Loucy (cell line): ENCODE measurements at regions not wholly inside any gene's neighbourhood (a gene's known extent, or its start where the extent isn't known, plus 50 kb on each side); places are given as distances from the start of the nearest gene placed in this dataset.

Experiments
- H2AFZ ChIP-seq: fragments of 200-600 bp; sonication (generic); 2 replicates; pipeline ENCODE4 v1.6.0; 2016; ENCODE audit warnings: antibody characterized with exemption, mild to moderate bottlenecking, low read length, moderate library complexity
- H3F3A ChIP-seq: fragments of 200-600 bp; 2 replicates; pipeline ENCODE4 v1.6.0; 2016; ENCODE audit warnings: antibody characterized with exemption, low read depth, mild to moderate bottlenecking
- H3K27me3 ChIP-seq: fragments of 200-600 bp; sonication (generic); 2 replicates; pipeline ENCODE4 v1.6.1; 2014; ENCODE audit warnings: low read length, mild to moderate bottlenecking; ENCODE audit not compliant: insufficient read depth, poor library complexity, severe bottlenecking
- H3K36me3 ChIP-seq: fragments of 200-600 bp; sonication (generic); 2 replicates; pipeline ENCODE4 v1.6.1; 2016; ENCODE audit warnings: low read length; ENCODE audit not compliant: insufficient read depth
- H3K4me1 ChIP-seq: fragments of 200-600 bp; sonication (generic); 2 replicates; pipeline ENCODE4 v1.5.1; 2014; ENCODE audit warnings: low read length, mild to moderate bottlenecking; ENCODE audit not compliant: insufficient read depth, poor library complexity, severe bottlenecking
- H3K4me2 ChIP-seq: fragments of 200-600 bp; sonication (generic); 2 replicates; pipeline ENCODE4 v1.6.0; 2014; ENCODE audit warnings: antibody characterized with exemption, low read length, low read depth, mild to moderate bottlenecking; ENCODE audit not compliant: poor library complexity, severe bottlenecking
- H3K4me3 ChIP-seq: fragments of 200-600 bp; sonication (generic); 2 replicates; pipeline ENCODE4 v1.5.1; 2014; ENCODE audit warnings: low read length, mild to moderate bottlenecking, mixed read lengths; ENCODE audit not compliant: poor library complexity, severe bottlenecking
- H3K79me2 ChIP-seq: fragments of 200-600 bp; sonication (generic); 2 replicates; pipeline ENCODE4 v1.6.1; 2014; ENCODE audit warnings: low read length; ENCODE audit not compliant: insufficient read depth
- H3K9ac ChIP-seq: fragments of 200-600 bp; sonication (generic); 2 replicates; pipeline ENCODE4 v1.6.0; 2014; ENCODE audit warnings: mild to moderate bottlenecking, low read depth, low read length, moderate library complexity; ENCODE audit not compliant: poor library complexity, severe bottlenecking
- H3K9me2 ChIP-seq: fragments of 200-600 bp; sonication (generic); replicated peaks from 2 replicates; pipeline ENCODE4 v1.6.1; 2016; ENCODE audit warnings: low read depth, low read length, mixed read lengths
- H3K9me3 ChIP-seq: fragments of 200-600 bp; sonication (generic); 2 replicates; pipeline ENCODE4 v1.6.1; 2014; ENCODE audit warnings: mild to moderate bottlenecking, antibody characterized with exemption, low read length, low read depth; ENCODE audit not compliant: insufficient read depth
- H4K20me1 ChIP-seq: fragments of 200-600 bp; sonication (generic); 2 replicates; pipeline ENCODE4 v1.6.0; 2014; ENCODE audit warnings: antibody characterized with exemption, low read length, mild to moderate bottlenecking; ENCODE audit not compliant: insufficient read depth, poor library complexity, severe bottlenecking
- EZH2phosphoT487 ChIP-seq: fragments of 200-600 bp; IDR thresholded peaks from 2 replicates; pipeline ENCODE4 v1.6.1; 2018; ENCODE audit warnings: antibody characterized with exemption, mild to moderate bottlenecking, moderate library complexity, borderline replicate concordance
- TF ChIP-seq, protein P1 (sequence below): fragments of 200-600 bp; sonication (generic); conservative IDR thresholded peaks from 2 replicates; pipeline ENCODE4 v1.5.1; 2014; ENCODE audit warnings: mild to moderate bottlenecking, antibody characterized with exemption, low read length

DNA sequence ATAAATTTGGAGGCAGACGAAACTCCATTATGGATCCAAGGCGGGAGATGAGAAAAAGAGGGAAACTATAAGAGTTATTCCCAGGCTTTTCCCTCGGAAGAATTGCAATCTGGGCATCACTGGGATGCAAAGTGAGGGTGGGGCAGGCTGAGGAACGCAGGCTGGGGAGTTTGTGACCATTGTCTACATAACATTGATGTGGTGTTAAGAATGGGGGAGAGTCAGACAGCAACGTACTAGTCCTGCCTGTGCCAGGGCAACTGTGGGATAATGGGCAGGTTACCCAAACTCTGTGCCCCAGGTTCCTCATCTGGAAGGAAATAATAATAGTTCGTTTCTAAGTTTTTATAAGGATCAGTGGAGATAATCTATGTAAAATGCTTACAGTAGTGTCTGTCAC, 84.4 kb upstream of the SIX2 start:
- H4K20me1 ChIP-seq, result no peaks in the 10 kb centered on the region
- H3F3A ChIP-seq, result no peaks in the 10 kb centered on the region
- no peaks in the 10 kb centered on the region for H3K36me3 ChIP-seq
- TF ChIP-seq, protein P1, sequence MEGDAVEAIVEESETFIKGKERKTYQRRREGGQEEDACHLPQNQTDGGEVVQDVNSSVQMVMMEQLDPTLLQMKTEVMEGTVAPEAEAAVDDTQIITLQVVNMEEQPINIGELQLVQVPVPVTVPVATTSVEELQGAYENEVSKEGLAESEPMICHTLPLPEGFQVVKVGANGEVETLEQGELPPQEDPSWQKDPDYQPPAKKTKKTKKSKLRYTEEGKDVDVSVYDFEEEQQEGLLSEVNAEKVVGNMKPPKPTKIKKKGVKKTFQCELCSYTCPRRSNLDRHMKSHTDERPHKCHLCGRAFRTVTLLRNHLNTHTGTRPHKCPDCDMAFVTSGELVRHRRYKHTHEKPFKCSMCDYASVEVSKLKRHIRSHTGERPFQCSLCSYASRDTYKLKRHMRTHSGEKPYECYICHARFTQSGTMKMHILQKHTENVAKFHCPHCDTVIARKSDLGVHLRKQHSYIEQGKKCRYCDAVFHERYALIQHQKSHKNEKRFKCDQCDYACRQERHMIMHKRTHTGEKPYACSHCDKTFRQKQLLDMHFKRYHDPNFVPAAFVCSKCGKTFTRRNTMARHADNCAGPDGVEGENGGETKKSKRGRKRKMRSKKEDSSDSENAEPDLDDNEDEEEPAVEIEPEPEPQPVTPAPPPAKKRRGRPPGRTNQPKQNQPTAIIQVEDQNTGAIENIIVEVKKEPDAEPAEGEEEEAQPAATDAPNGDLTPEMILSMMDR, result no peak
- H3K79me2 ChIP-seq, result no peaks in the 10 kb centered on the region
- H2AFZ ChIP-seq, result no peak overlapping the region
- no peaks in the 10 kb centered on the region for H3K27me3 ChIP-seq
- H3K9me3 ChIP-seq, result no peaks in the 10 kb centered on the region
- H3K4me1 ChIP-seq, result no peaks in the 10 kb centered on the region
- H3K9me2 ChIP-seq, result no peaks in the 10 kb centered on the region
- H3K4me3 ChIP-seq, result no peak overlapping the region
- no peak overlapping the region for H3K4me2 ChIP-seq
- H3K9ac ChIP-seq, result no peak overlapping the region

DNA sequence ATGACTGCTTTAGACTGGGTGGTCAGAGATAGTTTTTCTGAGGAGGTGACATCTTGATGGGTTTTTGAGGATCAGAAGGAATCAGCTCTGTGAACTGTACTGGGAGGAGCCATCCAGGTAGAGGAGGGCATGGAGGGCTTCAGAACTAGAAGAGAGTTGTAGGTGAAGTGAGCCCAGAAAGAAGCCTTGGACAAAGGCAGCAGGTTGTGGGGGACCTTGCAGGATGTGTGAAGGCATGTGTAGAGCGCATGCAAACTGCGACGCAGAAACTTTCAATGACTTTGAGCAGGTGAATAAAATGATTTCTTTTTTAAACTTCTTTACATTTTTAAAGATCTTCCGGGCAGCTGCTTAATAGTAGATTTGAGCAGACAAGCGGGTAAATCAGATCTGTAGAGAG, 83.9 kb upstream of the SIX2 start:
- Histone ChIP-seq H3K9ac (no peak overlapping the region), H4K20me1 (no peaks in the 10 kb centered on the region), H3K36me3 (no peaks in the 10 kb centered on the region), H3K4me1 (no peaks in the 10 kb centered on the region), H3K9me2 (no peaks in the 10 kb centered on the region), H3K27me3 (no peaks in the 10 kb centered on the region), H2AFZ (no peak overlapping the region), H3K9me3 (no peaks in the 10 kb centered on the region), H3F3A (no peaks in the 10 kb centered on the region), H3K79me2 (no peaks in the 10 kb centered on the region), H3K4me3 (no peak overlapping the region), H3K4me2 (no peak overlapping the region)
- TF ChIP-seq, protein P1, result no peak
- no peak for TF ChIP-seq EZH2phosphoT487

DNA sequence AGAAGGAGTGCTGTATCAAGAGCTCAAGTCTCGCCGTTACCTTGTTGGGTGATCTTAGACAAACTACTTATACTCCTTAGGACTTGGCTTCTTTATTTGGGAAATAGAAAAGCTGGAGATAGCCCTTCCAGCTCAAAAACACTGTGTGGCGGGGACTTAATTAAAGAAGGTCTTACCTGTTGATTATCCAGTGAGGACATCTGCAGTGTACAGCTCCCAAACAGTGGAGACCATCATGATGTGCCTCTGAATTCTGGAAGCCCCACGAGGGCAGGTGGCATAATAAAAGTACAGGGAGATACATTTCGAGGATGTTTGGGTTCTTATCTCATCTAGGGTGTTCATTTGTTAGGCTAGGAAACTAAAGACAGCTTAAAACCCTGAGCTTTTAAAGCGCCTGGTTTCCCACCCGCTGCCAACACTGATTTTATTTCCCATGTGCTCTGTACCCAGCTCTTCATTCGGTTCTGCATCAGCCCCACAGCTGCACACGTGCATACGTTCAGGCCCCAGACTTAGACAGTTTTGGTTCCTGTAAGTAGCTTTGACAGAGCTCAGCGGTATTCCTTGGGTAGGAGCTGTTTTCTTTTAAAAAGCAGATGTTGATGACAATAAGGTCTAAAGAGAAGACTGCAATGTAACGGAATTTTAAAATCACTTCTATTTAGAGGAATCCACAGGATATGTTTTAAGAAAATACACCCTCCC, 80.5 kb upstream of the SIX2 start:
- Histone ChIP-seq H3K36me3 (no peaks in the 10 kb centered on the region), H3K79me2 (no peaks in the 10 kb centered on the region), H3K9me3 (no peaks in the 10 kb centered on the region), H3K4me1 (no peaks in the 10 kb centered on the region), H2AFZ (no peak overlapping the region), H3K4me2 (no peak overlapping the region), H3K9me2 (no peaks in the 10 kb centered on the region), H3K9ac (no peak overlapping the region), H3F3A (no peaks in the 10 kb centered on the region), H4K20me1 (no peaks in the 10 kb centered on the region), H3K4me3 (no peak overlapping the region), H3K27me3 (no peaks in the 10 kb centered on the region)
- TF ChIP-seq, protein P1, result no peak
- TF ChIP-seq EZH2phosphoT487, result no peak
